Naive thymus-derived CD8-positive, alpha-beta T cell (primary cell): ENCODE measurements at regions not wholly inside any gene's neighbourhood (a gene's known extent, or its start where the extent isn't known, plus 50 kb on each side); places are given as distances from the start of the nearest gene placed in this dataset.

Experiments used
- ATAC-seq, 2 donors: fragments of 150-1000 bp; cut with Tn5 transposase in 1 of 2; sonication (Bioruptor Pico), chemical (Tn5 transposase) in 1 of 2; 1 replicate in 1 of 2; 2 replicates in 1 of 2; pipeline ENCODE4 v1.10.0; 2021; ENCODE audit warnings: mild to moderate bottlenecking in 2 of 2, moderate library complexity in 2 of 2
- POLR2A ChIA-PET: fragments of 350-600 bp; sonication (Branson Sonifier 250); formaldehyde crosslinking; loops from one replicate; lab custom pipeline; 2021; ENCODE audit warnings: antibody characterized with exemption; lab: Charles Lee
- DNase-seq, 10 donors: peaks; one replicate each; pipeline versions ENCODE4 v3.0.0 to v3.0.0-alpha.2; 2020 to 2022
- H3K27ac Mint-ChIP-seq, 10 donors: one replicate each; pipeline ENCODE4 v1.8.0; 2020 to 2022; ENCODE audit warnings: mild to moderate bottlenecking in 10 of 10, mixed read lengths in 10 of 10, moderate library complexity in 4 of 10, inconsistent platforms in 1 of 10
- H3K27me3 Mint-ChIP-seq, 5 donors: one replicate each; pipeline ENCODE4 v1.8.0; 2021 to 2022; ENCODE audit warnings: mixed read lengths in 5 of 5
- H3K36me3 Mint-ChIP-seq, 3 donors: one replicate each; pipeline ENCODE4 v1.8.0; 2020 to 2022; ENCODE audit warnings: mixed read lengths in 3 of 3, mild to moderate bottlenecking in 2 of 3, inconsistent platforms in 1 of 3
- H3K4me1 Mint-ChIP-seq, 4 donors: one replicate each; pipeline ENCODE4 v1.8.0; 2021 to 2022; ENCODE audit warnings: mixed read lengths in 4 of 4
- H3K4me3 Mint-ChIP-seq, 10 donors: one replicate each; pipeline ENCODE4 v1.8.0; 2020 to 2022; ENCODE audit warnings: mild to moderate bottlenecking in 10 of 10, mixed read lengths in 10 of 10, moderate library complexity in 6 of 10, inconsistent platforms in 1 of 10
- H3K9me3 Mint-ChIP-seq, 9 donors: one replicate each; pipeline ENCODE4 v1.8.0; 2020 to 2022; ENCODE audit warnings: mixed read lengths in 9 of 9, mild to moderate bottlenecking in 3 of 9, inconsistent platforms in 1 of 9, moderate library complexity in 1 of 9

DNA sequence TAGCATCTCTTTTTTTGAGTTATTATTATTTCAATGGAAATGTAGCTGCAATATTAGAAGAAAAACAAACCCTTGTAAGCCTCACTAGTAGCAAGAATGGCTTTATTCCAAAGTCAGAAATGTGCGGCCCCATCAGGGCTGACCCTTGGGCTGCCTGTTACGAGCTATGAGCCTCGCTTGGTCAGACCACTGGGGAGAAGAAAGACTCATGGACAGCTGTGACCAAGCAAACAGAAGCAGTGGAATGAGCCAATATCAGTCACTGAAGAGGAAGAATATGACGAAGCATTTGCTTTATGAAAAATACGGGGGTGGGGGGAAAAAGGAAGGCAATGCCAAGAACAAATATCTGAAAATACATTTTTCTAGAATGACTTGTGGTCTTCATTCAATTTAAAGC, 504.5 kb downstream of the LMO4 start:
- no peak for ATAC-seq
- POLR2A ChIA-PET, result no interaction called here
- Mint-ChIP-seq H3K36me3 (no peaks in the 10 kb centered on the region), H3K9me3 (peaks cover 0 to 2% (median 0%) of the 10 kb centered on the region in 9 donors), H3K4me3 (no peak overlapping the region), H3K4me1 (peaks cover 0 to 9% (median 0%) of the 10 kb centered on the region in 4 donors), H3K27me3 (peaks cover 0 to 12% (median 4%) of the 10 kb centered on the region in 5 donors), H3K27ac (no peak overlapping the region)
- no peak for DNase-seq

DNA sequence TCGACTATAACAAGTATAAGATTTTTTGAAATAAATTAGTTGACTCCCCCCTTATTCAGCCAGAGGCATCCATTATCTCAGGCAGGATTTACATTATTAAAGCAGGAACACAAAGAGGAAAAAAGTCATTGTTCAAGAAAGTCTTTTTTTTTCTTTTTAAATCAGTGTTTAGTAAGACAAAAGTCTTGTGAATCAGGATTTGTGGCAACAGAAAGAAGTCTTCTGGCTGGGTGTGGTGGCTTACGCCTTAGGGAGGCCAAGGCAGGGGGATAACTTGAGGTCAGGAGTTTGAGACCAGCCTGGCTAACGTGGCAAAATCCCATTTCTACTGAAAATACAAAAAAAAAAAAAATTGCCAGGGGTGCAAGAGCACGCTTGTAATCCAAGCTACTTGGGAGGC, 505.5 kb downstream of the LMO4 start:
- H3K27me3 Mint-ChIP-seq, result peaks cover 0 to 12% (median 4%) of the 10 kb centered on the region in 5 donors
- no peak overlapping the region for H3K27ac Mint-ChIP-seq
- peaks cover 0 to 9% (median 0%) of the 10 kb centered on the region in 4 donors for H3K4me1 Mint-ChIP-seq
- H3K4me3 Mint-ChIP-seq, result no peak overlapping the region
- H3K36me3 Mint-ChIP-seq, result no peaks in the 10 kb centered on the region
- peaks cover 0 to 2% (median 0%) of the 10 kb centered on the region in 9 donors for H3K9me3 Mint-ChIP-seq
- POLR2A ChIA-PET, result no interaction called here
- ATAC-seq, result no peak
- DNase-seq, result no peak

DNA sequence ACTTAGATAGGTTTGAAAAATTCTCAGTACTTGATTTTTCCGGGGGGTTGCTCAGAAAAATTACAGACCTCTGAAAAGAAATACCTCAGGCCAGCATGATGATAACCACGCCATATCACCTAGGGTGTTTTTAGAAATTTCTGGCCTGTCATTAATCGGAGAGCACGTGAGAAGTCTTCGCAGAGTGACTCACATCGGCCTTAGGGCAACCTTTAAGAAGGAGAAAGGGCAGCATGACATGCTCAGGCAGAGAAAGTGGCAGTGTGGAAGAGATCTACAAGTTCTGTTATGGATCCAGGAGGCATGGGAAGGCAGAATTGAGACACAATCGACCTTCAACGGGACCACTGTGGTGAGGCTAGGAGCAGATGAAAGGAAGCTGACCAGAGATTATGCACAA, 506.3 kb downstream of the LMO4 start:
- H3K4me1 Mint-ChIP-seq, result peaks cover 0 to 9% (median 0%) of the 10 kb centered on the region in 4 donors
- no peak for ATAC-seq
- DNase-seq, result no peak
- H3K4me3 Mint-ChIP-seq, result no peak overlapping the region
- H3K27me3 Mint-ChIP-seq, result peaks cover 0 to 12% (median 4%) of the 10 kb centered on the region in 5 donors
- H3K27ac Mint-ChIP-seq, result no peak overlapping the region
- H3K9me3 Mint-ChIP-seq, result peaks cover 0 to 2% (median 0%) of the 10 kb centered on the region in 9 donors
- POLR2A ChIA-PET, result no interaction called here
- H3K36me3 Mint-ChIP-seq, result no peaks in the 10 kb centered on the region

- Mint-ChIP-seq H3K36me3 (no peaks in the 10 kb centered on the region), H3K4me1 (no peaks in the 10 kb centered on the region), H3K4me3 (no peak overlapping the region), H3K27me3 (peaks cover 2 to 21% (median 6%) of the 10 kb centered on the region in 5 donors), H3K9me3 (peaks cover 0 to 2% (median 0%) of the 10 kb centered on the region in 9 donors), H3K27ac (no peak overlapping the region)
- ATAC-seq (no peak), DNase-seq (no peak)
- POLR2A ChIA-PET, result no interaction called here
Measured at GRCh38 chr1:87840767-87841166, 512.1 kb downstream of the LMO4 start.

GRCh38 chr1:87841332-87841731, 512.7 kb downstream of the LMO4 start:
- DNase-seq, result no peak
- Mint-ChIP-seq H3K27me3 (peaks cover 2 to 21% (median 6%) of the 10 kb centered on the region in 5 donors), H3K4me1 (no peaks in the 10 kb centered on the region), H3K9me3 (peaks cover 0 to 2% (median 0%) of the 10 kb centered on the region in 9 donors), H3K27ac (no peak overlapping the region), H3K36me3 (no peaks in the 10 kb centered on the region), H3K4me3 (no peak overlapping the region)
- POLR2A ChIA-PET, result no interaction called here
- ATAC-seq, result no peak

- peaks cover 0 to 2% (median 0%) of the 10 kb centered on the region in 9 donors for H3K9me3 Mint-ChIP-seq
- no peaks in the 10 kb centered on the region for H3K36me3 Mint-ChIP-seq
- ATAC-seq (no peak), DNase-seq (no peak)
- POLR2A ChIA-PET, result no interaction called here
- no peaks in the 10 kb centered on the region for H3K4me1 Mint-ChIP-seq
- H3K4me3 Mint-ChIP-seq, result no peak overlapping the region
- H3K27ac Mint-ChIP-seq, result no peak overlapping the region
- peaks cover 2 to 21% (median 6%) of the 10 kb centered on the region in 5 donors for H3K27me3 Mint-ChIP-seq
Measured at GRCh38 chr1:87842156-87842555, 513.5 kb downstream of the LMO4 start.

DNA sequence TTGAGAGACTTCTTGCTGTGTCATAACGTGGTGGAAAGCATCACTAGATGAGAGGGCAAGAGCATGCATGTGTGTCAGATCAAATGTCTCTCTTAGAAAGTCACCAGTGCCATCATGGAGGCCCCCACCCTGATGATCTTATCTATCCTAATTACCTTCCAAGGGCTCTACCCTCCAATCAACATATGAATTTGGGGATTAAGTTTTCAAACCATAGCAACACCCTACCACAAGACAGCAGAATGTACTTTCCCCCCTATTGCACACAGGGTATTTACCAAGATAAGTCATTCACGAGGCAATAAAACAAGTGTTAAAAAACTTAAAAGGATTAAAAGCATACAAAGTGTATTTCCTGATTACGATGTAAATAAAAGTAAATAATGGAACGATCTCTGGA, 515.6 kb downstream of the LMO4 start:
- Mint-ChIP-seq H3K9me3 (no peaks in the 10 kb centered on the region), H3K36me3 (no peaks in the 10 kb centered on the region)

GRCh38 chr1:87851490-87851889, 522.8 kb downstream of the LMO4 start:
- Mint-ChIP-seq H3K36me3 (no peaks in the 10 kb centered on the region), H3K27ac (no peak overlapping the region), H3K9me3 (no peaks in the 10 kb centered on the region), H3K27me3 (peaks cover 0 to 13% (median 2%) of the 10 kb centered on the region in 5 donors), H3K4me1 (no peaks in the 10 kb centered on the region), H3K4me3 (no peak overlapping the region)
- no peak for DNase-seq
- POLR2A ChIA-PET, result no interaction called here
- no peak for ATAC-seq

More for the DNA sequence above, 515.6 kb downstream of the LMO4 start:
- Mint-ChIP-seq H3K27me3 (peaks cover 2 to 21% (median 6%) of the 10 kb centered on the region in 5 donors), H3K4me3 (no peak overlapping the region), H3K27ac (no peak overlapping the region), H3K4me1 (no peaks in the 10 kb centered on the region)
- DNase-seq, result no peak
- POLR2A ChIA-PET, result no interaction called here
- no peak for ATAC-seq

DNA sequence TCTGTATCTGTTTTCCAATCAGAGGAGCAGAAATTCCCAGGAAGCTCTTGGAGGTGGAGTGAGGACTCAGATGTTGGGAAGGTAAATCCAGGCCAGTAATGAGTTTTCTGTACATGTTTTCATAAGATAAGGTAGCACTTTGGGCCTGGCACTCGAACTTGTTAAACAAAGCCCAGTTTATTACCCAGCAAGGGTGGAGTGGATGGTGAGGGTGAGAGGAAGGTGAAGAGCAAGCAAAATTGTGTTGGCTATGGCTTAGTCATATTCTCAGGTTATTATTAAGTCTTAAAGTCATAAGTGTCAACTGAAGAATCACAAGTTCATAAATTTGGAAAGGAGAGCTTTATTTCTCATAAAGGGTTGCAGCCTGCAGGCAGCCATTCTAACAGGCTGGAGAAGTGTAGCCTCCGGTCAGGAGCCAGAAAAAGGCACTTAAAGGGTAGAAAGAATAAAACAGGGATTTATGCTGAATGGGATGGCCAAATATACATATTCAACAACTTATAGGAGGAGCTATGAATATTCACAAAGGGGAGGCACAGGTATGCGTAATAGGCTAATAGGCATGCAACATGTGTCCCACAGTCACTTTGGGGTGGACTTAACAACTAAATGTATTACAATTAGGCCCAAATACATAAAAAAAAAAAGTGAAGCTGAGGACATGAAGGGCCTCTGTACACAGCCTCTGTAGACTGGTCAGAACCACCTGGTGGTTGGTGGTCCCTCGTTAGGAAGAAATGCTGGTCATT, 523.9 kb downstream of the LMO4 start:
- no peaks in the 10 kb centered on the region for H3K36me3 Mint-ChIP-seq
- no peak overlapping the region for H3K27ac Mint-ChIP-seq
- ATAC-seq (no peak), DNase-seq (no peak)
- no peak overlapping the region for H3K4me3 Mint-ChIP-seq
- H3K4me1 Mint-ChIP-seq, result no peaks in the 10 kb centered on the region
- POLR2A ChIA-PET, result interaction anchor here (0.6 kb wide), 1 partner anchor 49 kb away, joined by 3 read pairs; no protein-coding TSS in a partner anchor
- H3K27me3 Mint-ChIP-seq, result peaks cover 0 to 16% (median 2%) of the 10 kb centered on the region in 5 donors
- no peaks in the 10 kb centered on the region for H3K9me3 Mint-ChIP-seq

DNA sequence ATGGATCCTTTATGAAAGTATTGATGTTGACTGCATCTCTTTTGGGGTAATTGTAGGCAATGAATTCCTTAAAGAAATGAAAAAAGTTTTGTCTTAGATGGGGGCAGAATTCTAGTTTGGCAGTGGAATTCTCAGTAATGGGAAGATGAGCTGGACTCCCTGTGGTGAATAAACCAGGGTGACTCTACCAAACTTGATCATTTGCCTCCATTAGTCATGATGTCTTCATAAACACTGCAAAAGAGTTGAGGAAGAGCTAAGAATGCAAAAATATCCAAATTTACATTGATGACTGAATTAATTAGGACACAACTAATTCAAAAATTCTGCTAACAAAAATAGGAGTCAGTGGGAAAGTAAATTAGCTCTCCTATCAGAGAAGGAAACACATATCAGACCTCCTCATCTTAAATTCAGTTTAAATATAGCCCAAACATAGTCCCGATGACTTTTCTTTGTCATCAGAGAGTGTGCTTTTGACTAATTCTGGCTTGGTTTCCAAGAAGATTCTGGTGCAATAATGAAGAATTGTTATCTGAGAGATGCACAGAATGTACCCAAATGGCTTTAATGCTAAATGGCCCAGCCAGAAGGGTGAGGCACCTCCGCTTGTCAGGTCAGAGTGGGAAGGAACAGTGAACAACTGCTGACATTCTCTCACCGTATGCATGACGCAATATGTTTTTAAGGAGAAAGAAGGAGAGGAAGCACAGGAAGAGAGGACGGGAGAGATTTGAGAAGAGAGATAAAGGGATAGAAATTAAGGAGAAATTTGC, 525.1 kb downstream of the LMO4 start:
- no peak for DNase-seq
- POLR2A ChIA-PET, result no interaction called here
- H3K9me3 Mint-ChIP-seq, result no peaks in the 10 kb centered on the region
- H3K4me3 Mint-ChIP-seq, result no peak overlapping the region
- H3K27me3 Mint-ChIP-seq, result peaks cover 0 to 16% (median 2%) of the 10 kb centered on the region in 5 donors
- no peaks in the 10 kb centered on the region for H3K4me1 Mint-ChIP-seq
- H3K27ac Mint-ChIP-seq, result no peak overlapping the region
- no peak for ATAC-seq
- no peaks in the 10 kb centered on the region for H3K36me3 Mint-ChIP-seq

GRCh38 chr1:87863317-87863716, 534.6 kb downstream of the LMO4 start:
- H3K9me3 Mint-ChIP-seq, result peaks cover 5 to 15% (median 10%) of the 10 kb centered on the region in 9 donors
- DNase-seq (no peak), ATAC-seq (no peak)
- peaks cover 3 to 12% (median 7%) of the 10 kb centered on the region in 4 donors for H3K4me1 Mint-ChIP-seq
- no peak overlapping the region for H3K27ac Mint-ChIP-seq
- H3K4me3 Mint-ChIP-seq, result no peak overlapping the region
- peaks cover 0 to 7% (median 5%) of the 10 kb centered on the region in 3 donors for H3K36me3 Mint-ChIP-seq
- H3K27me3 Mint-ChIP-seq, result peaks cover 0 to 14% (median 0%) of the 10 kb centered on the region in 5 donors
- POLR2A ChIA-PET, result no interaction called here

GRCh38 chr1:87864676-87865075, 536.0 kb downstream of the LMO4 start:
- ATAC-seq (no peak), DNase-seq (no peak)
- peak overlapping the region in 3 of 10 donors; percentile 5 to 74 (median 41) for H3K27ac Mint-ChIP-seq
- peaks cover 3 to 15% (median 7%) of the 10 kb centered on the region in 4 donors for H3K4me1 Mint-ChIP-seq
- POLR2A ChIA-PET, result no interaction called here
- peaks cover 0 to 7% (median 5%) of the 10 kb centered on the region in 3 donors for H3K36me3 Mint-ChIP-seq
- H3K4me3 Mint-ChIP-seq, result peak overlapping the region in 6 of 10 donors; percentile 1 to 64 (median 38)
- peaks cover 0 to 14% (median 0%) of the 10 kb centered on the region in 5 donors for H3K27me3 Mint-ChIP-seq
- H3K9me3 Mint-ChIP-seq, result peaks cover 5 to 15% (median 10%) of the 10 kb centered on the region in 9 donors

DNA sequence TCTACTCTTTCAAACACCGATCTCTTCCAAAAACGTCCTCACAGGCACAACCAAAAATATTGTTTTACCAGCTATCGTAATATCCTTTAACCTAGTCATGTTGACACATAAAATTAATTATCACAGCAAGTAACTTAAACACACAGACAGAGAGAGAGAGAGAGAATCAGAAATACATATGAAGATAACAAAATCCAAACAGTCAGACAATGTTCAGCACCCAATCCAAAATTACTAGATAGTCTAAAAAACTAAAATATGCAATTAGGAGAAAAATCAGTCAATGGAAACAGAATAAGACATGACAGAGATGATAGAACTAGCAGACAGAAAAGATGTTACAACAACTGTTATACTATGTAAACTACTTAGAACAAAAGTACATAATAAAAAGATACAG, 537.7 kb downstream of the LMO4 start:
- no peak overlapping the region for H3K4me3 Mint-ChIP-seq
- peaks cover 5 to 15% (median 10%) of the 10 kb centered on the region in 9 donors for H3K9me3 Mint-ChIP-seq
- peaks cover 0 to 7% (median 5%) of the 10 kb centered on the region in 3 donors for H3K36me3 Mint-ChIP-seq
- ATAC-seq (no peak), DNase-seq (no peak)
- H3K27ac Mint-ChIP-seq, result no peak overlapping the region
- POLR2A ChIA-PET, result no interaction called here
- peaks cover 3 to 19% (median 7%) of the 10 kb centered on the region in 4 donors for H3K4me1 Mint-ChIP-seq
- peaks cover 0 to 12% (median 0%) of the 10 kb centered on the region in 5 donors for H3K27me3 Mint-ChIP-seq
